ENCODE measurements at regions not wholly inside any gene's neighbourhood (a gene's known extent, or its start where the extent isn't known, plus 50 kb on each side); places are given as distances from the start of the nearest gene placed in this dataset.

DNA sequence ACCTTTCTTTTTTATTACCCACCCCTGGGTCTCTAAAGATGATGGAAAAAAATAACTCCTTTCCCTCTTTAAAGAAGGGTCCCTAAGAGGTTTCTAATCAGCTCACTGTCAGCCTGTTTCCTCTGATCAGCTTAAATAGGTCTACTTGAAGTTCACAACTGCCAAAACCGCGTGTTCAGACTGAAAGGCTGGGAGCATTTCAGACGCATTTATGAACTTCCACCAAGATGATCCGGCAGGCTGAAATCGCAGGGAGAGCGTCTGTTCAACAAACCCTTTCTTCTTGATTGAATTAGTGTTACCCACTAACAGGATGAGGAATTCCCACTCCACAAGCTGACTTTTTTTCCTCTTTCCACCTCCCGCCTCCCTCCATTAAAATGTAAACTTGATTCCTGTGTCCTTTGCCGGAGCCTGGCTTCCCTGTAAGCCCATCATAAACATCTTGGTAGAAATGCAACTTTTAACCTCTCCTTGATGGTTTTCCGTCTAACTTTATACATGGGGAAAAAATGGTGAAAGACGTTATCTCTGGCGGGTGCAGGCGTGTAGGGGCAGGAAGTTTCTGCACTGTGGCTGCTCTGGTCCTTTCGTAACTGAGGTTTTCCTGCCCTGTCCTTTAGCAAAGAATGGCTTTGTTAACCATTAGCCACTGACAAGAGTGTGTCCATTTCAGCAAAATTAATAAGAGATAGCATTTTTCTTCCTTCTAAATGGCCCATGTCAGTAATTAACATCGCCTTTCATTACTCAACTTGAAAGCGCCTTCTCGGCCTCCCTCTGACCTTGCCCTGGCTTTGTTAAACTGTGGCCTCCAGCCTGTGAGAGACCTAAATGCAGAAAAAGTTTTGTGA lies 130.7 kb downstream of the BAMBI start:
- no peaks in the 10 kb centered on the region for H3K36me3 ChIP-seq (ENCODE audit: low read depth, missing control alignments)
- intact Hi-C loops (cut with DNase I; ENCODE audit: low total_unique reads): no loop called here
- DNase-seq: peak; percentile 33
- H3K9me3 ChIP-seq: no peaks in the 10 kb centered on the region
- no peaks in the 10 kb centered on the region for H3K27me3 ChIP-seq
- H3K4me3 ChIP-seq: no peak overlapping the region
- peak overlapping the region in 1 of 2 donors; percentile 34 for H3K27ac ChIP-seq
- TF ChIP-seq POLR2A (IDR thresholded peaks at IDR 0.05) (no peak), CTCF (IDR thresholded peaks at IDR 0.05) (no peak)
- H3K4me1 ChIP-seq: peaks cover 16% of the 10 kb centered on the region
- WGBS, 2 donors: 46 to 63% methylated on average over 16 of the region's 16 CpGs

DNA sequence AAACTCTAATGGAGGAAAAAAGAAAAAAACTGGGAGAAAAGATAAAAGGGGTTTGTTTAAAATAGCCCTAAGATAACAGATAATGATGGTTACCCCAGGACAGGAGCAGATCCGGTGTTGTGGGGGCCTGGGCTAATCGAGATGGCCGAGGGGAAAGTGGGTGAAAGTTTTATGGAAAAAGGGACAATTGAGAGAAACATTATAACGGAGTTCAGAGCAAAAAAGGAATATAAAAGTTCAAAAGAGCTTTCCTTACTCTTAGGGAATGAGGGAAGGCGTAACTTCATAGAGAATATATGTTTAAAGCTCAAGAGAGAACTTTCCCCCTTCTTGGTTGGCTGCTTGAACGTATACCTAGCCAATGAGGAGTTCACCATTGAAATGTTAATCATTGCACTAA lies 131.4 kb downstream of the BAMBI start:
- Histone ChIP-seq H3K36me3 (ENCODE audit: low read depth, missing control alignments) (no peaks in the 10 kb centered on the region), H3K4me1 (peaks cover 16% of the 10 kb centered on the region), H3K27ac (no peak overlapping the region), H3K9me3 (no peaks in the 10 kb centered on the region), H3K27me3 (no peaks in the 10 kb centered on the region), H3K4me3 (no peak overlapping the region)
- intact Hi-C loops (cut with DNase I; ENCODE audit: low total_unique reads): no loop called here
- DNase-seq: no peak
- WGBS, 2 donors: 80 to 88% methylated on average over 6 of the region's 6 CpGs
- TF ChIP-seq POLR2A (IDR thresholded peaks at IDR 0.05) (no peak), CTCF (IDR thresholded peaks at IDR 0.05) (no peak)

DNA sequence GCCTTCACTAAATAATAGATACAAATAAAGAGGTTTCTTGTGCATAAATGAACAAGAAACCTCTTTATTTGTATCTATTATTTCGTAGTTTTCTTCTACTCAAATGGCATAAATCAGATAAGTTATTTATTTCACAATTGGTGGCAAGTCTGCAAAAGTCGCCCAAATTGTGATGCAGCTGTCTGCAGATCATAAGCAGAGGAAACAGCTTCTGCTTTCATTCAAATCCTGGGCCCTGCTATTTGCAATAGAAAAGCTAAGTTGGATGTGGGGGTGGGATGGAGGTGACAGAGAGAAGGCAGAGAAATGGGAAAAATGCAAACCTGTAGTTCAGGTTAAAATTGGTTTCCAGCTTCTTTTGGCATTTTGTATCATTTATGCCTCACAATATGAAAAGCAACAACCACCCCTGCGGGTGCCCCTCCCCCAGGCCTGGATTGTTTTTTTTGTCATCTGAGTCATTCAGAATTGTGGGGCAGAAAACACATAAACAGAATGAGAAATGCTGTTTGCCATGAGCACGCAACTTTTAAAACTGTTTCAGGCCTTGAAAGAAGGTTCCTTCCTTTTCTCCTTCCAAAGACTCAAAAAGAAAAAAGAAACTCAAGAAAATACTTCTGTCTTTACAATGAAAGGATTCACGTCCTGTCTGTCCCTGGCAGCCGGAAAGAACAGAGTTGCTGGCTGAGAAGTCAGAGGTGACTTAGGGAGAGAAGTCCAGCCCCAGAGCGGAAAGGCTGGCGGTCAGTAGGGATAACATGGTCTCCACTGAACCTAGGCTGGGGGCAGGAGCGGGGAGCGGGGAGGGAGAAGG lies 132.9 kb downstream of the BAMBI start:
- peak overlapping the region; percentile 12 to 50 for H3K27ac ChIP-seq
- intact Hi-C loops (cut with DNase I; ENCODE audit: low total_unique reads): no loop called here
- no peaks in the 10 kb centered on the region for H3K36me3 ChIP-seq (ENCODE audit: low read depth, missing control alignments)
- TF ChIP-seq CTCF (IDR thresholded peaks at IDR 0.05) (no peak), POLR2A (IDR thresholded peaks at IDR 0.05) (no peak)
- WGBS, 2 donors: 66 to 70% methylated on average over 10 of the region's 10 CpGs
- H3K27me3 ChIP-seq: no peaks in the 10 kb centered on the region
- no peaks in the 10 kb centered on the region for H3K9me3 ChIP-seq
- peaks cover 16% of the 10 kb centered on the region for H3K4me1 ChIP-seq
- DNase-seq: no peak
- H3K4me3 ChIP-seq: no peak overlapping the region

DNA sequence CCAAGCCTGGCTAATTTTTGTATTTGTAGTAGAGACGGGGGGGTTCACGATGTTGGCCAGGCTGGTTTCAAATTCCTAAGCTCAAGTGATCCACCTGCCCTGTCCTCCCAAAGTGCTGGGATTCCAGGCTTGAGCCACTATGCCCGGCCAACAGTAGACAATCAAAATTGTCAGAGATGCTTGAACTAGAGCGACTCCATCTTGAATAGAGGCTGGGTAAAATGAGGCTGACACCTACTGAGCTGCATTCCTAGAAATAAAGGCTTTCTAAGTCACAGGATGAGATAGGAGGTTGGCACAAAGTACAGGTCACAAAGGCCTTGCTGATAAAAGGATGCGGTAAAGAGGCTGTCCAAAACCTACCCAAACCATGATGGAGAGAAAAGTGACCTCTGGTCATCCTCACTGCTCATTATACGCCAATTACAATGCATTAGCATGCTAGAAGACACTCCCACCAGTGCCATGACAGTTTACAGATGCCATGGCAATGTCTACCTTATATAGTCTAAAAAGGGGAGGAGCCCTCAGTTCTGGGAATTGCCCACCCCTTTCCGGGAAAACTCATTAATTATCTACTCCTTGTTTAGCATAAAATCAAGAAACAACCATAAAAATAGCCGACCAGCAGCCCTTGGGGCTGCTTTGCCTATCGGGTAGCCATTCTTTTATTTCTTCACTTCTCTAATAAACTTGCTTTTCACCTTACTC lies 134.5 kb downstream of the BAMBI start:
- Histone ChIP-seq H3K27ac (no peak overlapping the region), H3K27me3 (no peaks in the 10 kb centered on the region), H3K36me3 (ENCODE audit: low read depth, missing control alignments) (no peaks in the 10 kb centered on the region), H3K4me1 (peaks cover 16% of the 10 kb centered on the region), H3K4me3 (no peak overlapping the region), H3K9me3 (no peaks in the 10 kb centered on the region)
- no peak for DNase-seq
- intact Hi-C loops (cut with DNase I; ENCODE audit: low total_unique reads): no loop called here
- WGBS, 2 donors: 84% methylated on average over 9 of the region's 9 CpGs
- TF ChIP-seq CTCF (IDR thresholded peaks at IDR 0.05) (no peak), POLR2A (IDR thresholded peaks at IDR 0.05) (no peak)
